Astrocyte (in vitro differentiated cells and primary cell): ENCODE measurements at regions not wholly inside any gene's neighbourhood (a gene's known extent, or its start where the extent isn't known, plus 50 kb on each side); places are given as distances from the start of the nearest gene placed in this dataset.

Experiments
- DNase-seq: peaks from one replicate; pipeline ENCODE4 v3.0.0-alpha.2; 2010; ENCODE audit warnings: low read depth
- FAIRE-seq: peaks from 2 replicates; lab custom pipeline; 2011; peaks lifted over from hg19 to GRCh38; lab: Jason Lieb, UNC
- H2AFZ ChIP-seq: 2 replicates; pipeline ENCODE4 v1.6.0; 2012; ENCODE audit warnings: low read depth, low read length, inconsistent platforms
- H3K27ac ChIP-seq: 2 replicates; pipeline ENCODE4 v1.5.1; 2011; ENCODE audit warnings: low read depth, low read length, inconsistent platforms
- H3K27me3 ChIP-seq: 2 replicates; pipeline ENCODE4 v1.6.0; 2011; ENCODE audit warnings: low read length, inconsistent platforms; ENCODE audit not compliant: insufficient read depth
- H3K36me3 ChIP-seq: 2 replicates; pipeline ENCODE4 v1.5.1; 2011; ENCODE audit warnings: low read length, inconsistent platforms; ENCODE audit not compliant: insufficient read depth
- H3K4me1 ChIP-seq: 2 replicates; pipeline ENCODE4 v1.5.1; 2011; ENCODE audit warnings: low read length, inconsistent platforms; ENCODE audit not compliant: insufficient read depth
- H3K4me2 ChIP-seq: 2 replicates; pipeline ENCODE4 v1.6.0; 2012; ENCODE audit warnings: low read length, inconsistent platforms
- H3K4me3 ChIP-seq: 2 replicates; pipeline ENCODE4 v1.5.1; 2011; ENCODE audit warnings: low read depth, mild to moderate bottlenecking, low read length, inconsistent platforms; ENCODE audit not compliant: insufficient read depth
- H3K79me2 ChIP-seq: 2 replicates; pipeline ENCODE4 v1.6.0; 2012; ENCODE audit warnings: mild to moderate bottlenecking, low read length, inconsistent platforms; ENCODE audit not compliant: insufficient read depth
- H3K9ac ChIP-seq: 2 replicates; pipeline ENCODE4 v1.6.0; 2012; ENCODE audit warnings: mild to moderate bottlenecking, low read length, inconsistent platforms
- H3K9me3 ChIP-seq: 2 replicates; pipeline ENCODE4 v1.5.1; 2012; ENCODE audit warnings: low read depth, mild to moderate bottlenecking, low read length, inconsistent platforms; ENCODE audit not compliant: insufficient read depth
- H4K20me1 ChIP-seq: 2 replicates; pipeline ENCODE4 v1.6.0; 2012; ENCODE audit warnings: low read length, inconsistent platforms; ENCODE audit not compliant: insufficient read depth
- H3K27ac Mint-ChIP-seq: one replicate; pipeline ENCODE4 v1.8.0; 2021; ENCODE audit warnings: mild to moderate bottlenecking, mixed read lengths; ENCODE audit not compliant: unreplicated experiment
- H3K27me3 Mint-ChIP-seq: one replicate; pipeline ENCODE4 v1.8.0; 2021; ENCODE audit warnings: low read depth, mixed read lengths; ENCODE audit not compliant: unreplicated experiment
- H3K36me3 Mint-ChIP-seq: one replicate; pipeline ENCODE4 v1.8.0; 2021; ENCODE audit warnings: low read depth, mixed read lengths; ENCODE audit not compliant: unreplicated experiment
- H3K4me1 Mint-ChIP-seq: one replicate; pipeline ENCODE4 v1.8.0; 2021; ENCODE audit warnings: low read depth, mixed read lengths; ENCODE audit not compliant: unreplicated experiment
- H3K4me3 Mint-ChIP-seq: one replicate; pipeline ENCODE4 v1.8.0; 2021; ENCODE audit warnings: mild to moderate bottlenecking, moderate library complexity, mixed read lengths; ENCODE audit not compliant: unreplicated experiment
- H3K9me3 Mint-ChIP-seq: one replicate; pipeline ENCODE4 v1.8.0; 2021; ENCODE audit warnings: mild to moderate bottlenecking, mixed read lengths; ENCODE audit not compliant: unreplicated experiment
- CTCF ChIP-seq: IDR thresholded peaks from 2 replicates; pipeline ENCODE4 v1.5.1; 2011; ENCODE audit warnings: low read depth, mild to moderate bottlenecking, inconsistent platforms, low read length, moderate library complexity; ENCODE audit not compliant: insufficient read depth
- EZH2 ChIP-seq: IDR thresholded peaks from 2 replicates; pipeline ENCODE4 v1.6.1; 2012; ENCODE audit warnings: mild to moderate bottlenecking, low read length, inconsistent platforms; ENCODE audit not compliant: insufficient read depth

DNA sequence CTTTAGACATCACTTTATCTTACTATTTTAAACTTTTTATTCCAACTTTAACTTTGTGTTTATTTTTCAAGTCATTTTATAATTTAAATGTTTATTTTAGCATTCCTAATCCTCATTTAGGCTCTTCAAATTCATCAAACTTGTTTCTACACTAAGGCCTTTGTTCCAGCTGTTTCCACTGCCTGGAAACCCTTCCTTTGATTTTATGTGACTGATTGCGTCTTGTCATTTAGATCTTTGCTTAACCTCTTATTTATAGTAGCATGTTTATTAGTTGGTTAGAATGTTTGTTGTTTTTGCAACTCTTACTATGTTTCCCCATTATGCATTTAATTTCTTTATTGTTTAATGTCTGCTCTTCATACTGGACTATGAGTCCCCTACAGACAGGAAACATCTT lies 132.0 kb downstream of the FAM181B start:
- H3K27me3 Mint-ChIP-seq: no peaks in the 10 kb centered on the region
- no peak overlapping the region for H3K4me3 ChIP-seq
- no peak for DNase-seq
- no peaks in the 10 kb centered on the region for H3K4me1 ChIP-seq
- H3K27ac ChIP-seq: no peak overlapping the region
- no peaks in the 10 kb centered on the region for H3K27me3 ChIP-seq
- no peak for FAIRE-seq
- no peaks in the 10 kb centered on the region for H3K79me2 ChIP-seq
- no peaks in the 10 kb centered on the region for H3K9me3 Mint-ChIP-seq
- H4K20me1 ChIP-seq: no peaks in the 10 kb centered on the region
- H3K4me2 ChIP-seq: no peak overlapping the region
- no peak overlapping the region for H2AFZ ChIP-seq
- H3K36me3 Mint-ChIP-seq: no peaks in the 10 kb centered on the region
- H3K9me3 ChIP-seq: no peaks in the 10 kb centered on the region
- no peak for TF ChIP-seq EZH2
- TF ChIP-seq CTCF: no peak
- H3K27ac Mint-ChIP-seq: no peak overlapping the region
- no peaks in the 10 kb centered on the region for H3K4me1 Mint-ChIP-seq
- no peaks in the 10 kb centered on the region for H3K36me3 ChIP-seq
- no peak overlapping the region for H3K9ac ChIP-seq
- no peak overlapping the region for H3K4me3 Mint-ChIP-seq

DNA sequence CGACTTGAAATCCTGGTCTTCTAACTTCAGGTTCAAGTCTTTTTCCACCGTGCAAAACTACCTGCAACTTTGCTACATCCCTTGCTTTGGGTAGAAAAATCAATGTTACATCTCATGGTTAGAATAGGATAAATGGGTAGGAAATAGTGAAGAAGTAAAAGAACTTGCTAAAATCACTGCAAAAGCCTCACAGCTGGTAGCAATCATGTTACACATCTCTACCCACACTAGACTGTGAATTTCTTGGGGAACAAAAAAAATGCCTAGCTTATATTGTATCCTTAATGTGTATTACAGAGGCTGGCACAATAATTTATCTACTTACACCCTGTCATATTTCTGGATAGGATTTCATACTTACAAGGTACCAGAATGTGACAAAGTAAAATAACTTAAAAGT lies 133.8 kb downstream of the FAM181B start:
- H3K4me2 ChIP-seq: no peak overlapping the region
- H3K9me3 ChIP-seq: no peaks in the 10 kb centered on the region
- H3K27ac ChIP-seq: no peak overlapping the region
- H3K36me3 ChIP-seq: no peaks in the 10 kb centered on the region
- no peaks in the 10 kb centered on the region for H3K27me3 ChIP-seq
- no peaks in the 10 kb centered on the region for H3K4me1 ChIP-seq
- TF ChIP-seq CTCF (no peak), EZH2 (no peak)
- Mint-ChIP-seq H3K4me3 (no peak overlapping the region), H3K9me3 (no peaks in the 10 kb centered on the region), H3K36me3 (no peaks in the 10 kb centered on the region), H3K27ac (no peak overlapping the region), H3K4me1 (no peaks in the 10 kb centered on the region), H3K27me3 (no peaks in the 10 kb centered on the region)
- no peak for DNase-seq
- no peak overlapping the region for H3K4me3 ChIP-seq
- H4K20me1 ChIP-seq: no peaks in the 10 kb centered on the region
- no peak overlapping the region for H3K9ac ChIP-seq
- no peak overlapping the region for H2AFZ ChIP-seq
- no peak for FAIRE-seq
- H3K79me2 ChIP-seq: no peaks in the 10 kb centered on the region

- no peak overlapping the region for H3K4me3 Mint-ChIP-seq
- Histone ChIP-seq H3K27ac (no peak overlapping the region), H3K4me1 (no peaks in the 10 kb centered on the region), H3K4me2 (no peak overlapping the region), H3K36me3 (no peaks in the 10 kb centered on the region), H3K9me3 (no peaks in the 10 kb centered on the region), H4K20me1 (no peaks in the 10 kb centered on the region), H3K4me3 (no peak overlapping the region), H3K79me2 (no peaks in the 10 kb centered on the region), H3K27me3 (no peaks in the 10 kb centered on the region), H3K9ac (no peak overlapping the region), H2AFZ (no peak overlapping the region)
- DNase-seq: no peak
- H3K27ac Mint-ChIP-seq: no peak overlapping the region
- H3K4me1 Mint-ChIP-seq: no peaks in the 10 kb centered on the region
- H3K27me3 Mint-ChIP-seq: peaks cover 2% of the 10 kb centered on the region
- H3K36me3 Mint-ChIP-seq: no peaks in the 10 kb centered on the region
- FAIRE-seq: no peak
- TF ChIP-seq CTCF: no peak
- no peak for TF ChIP-seq EZH2
- H3K9me3 Mint-ChIP-seq: no peaks in the 10 kb centered on the region
Observed at GRCh38 chr11:82586581-82586980, 147.1 kb downstream of the FAM181B start.
